Left ventricle myocardium superior (tissue), 1 donor: ENCODE measurements at regions not wholly inside any gene's neighbourhood (a gene's known extent, or its start where the extent isn't known, plus 50 kb on each side); places are given as distances from the start of the nearest gene placed in this dataset.

Experiments used
- ATAC-seq: fragments of 200-7000 bp; cut with Tn5 transposase; one replicate; pipeline ENCODE4 v1.9.1; 2020; ENCODE audit warnings: mild to moderate bottlenecking, moderate library complexity
- DNase-seq: peaks from one replicate; pipeline ENCODE4 v3.0.0-alpha.2; 2020
- intact Hi-C: fragments of 100-400 bp; cut with micrococcal nuclease; formaldehyde crosslinking; loops from one replicate; pipeline ENCODE4 v1.11.0; 2022
- donor health status: DM: no; HTN: yes; CAD: no; lungs with severe emphysema.

GRCh38 chr5:175214152-175214551 lies 229.8 kb downstream of the DRD1 start:
- DNase-seq = no peak
- ATAC-seq = no peak
- intact Hi-C loops = no loop called here

- DNase-seq (no peak), ATAC-seq (no peak)
- intact Hi-C loops = no loop called here
These were observed 231.8 kb downstream of the DRD1 start for GRCh38 chr5:175211956-175212756.

GRCh38 chr5:175207321-175208040 lies 236.5 kb downstream of the DRD1 start:
- intact Hi-C loops = no loop called here
- ATAC-seq (no peak), DNase-seq (no peak)

GRCh38 chr5:175206669-175207068 lies 237.3 kb downstream of the DRD1 start:
- ATAC-seq (no peak), DNase-seq (no peak)
- intact Hi-C loops = no loop called here

GRCh38 chr5:175202463-175203068 lies 241.4 kb downstream of the DRD1 start:
- no peak for DNase-seq
- no peak for ATAC-seq
- intact Hi-C loops = no loop called here

- intact Hi-C loops = no loop called here
- DNase-seq = no peak
- ATAC-seq = no peak
These were observed 242.6 kb downstream of the DRD1 start for GRCh38 chr5:175201393-175201792.

GRCh38 chr5:175195698-175196656 lies 248.0 kb downstream of the DRD1 start:
- no peak for ATAC-seq
- intact Hi-C loops = no loop called here
- DNase-seq = no peak

- ATAC-seq (no peak), DNase-seq (no peak)
- intact Hi-C loops = no loop called here
These were observed 262.7 kb downstream of the DRD1 start for GRCh38 chr5:175181331-175181730.

GRCh38 chr5:175170899-175171298 lies 273.1 kb downstream of the DRD1 start:
- intact Hi-C loops = no loop called here
- ATAC-seq (no peak), DNase-seq (no peak)

GRCh38 chr5:175168882-175169507 lies 275.0 kb downstream of the DRD1 start:
- DNase-seq = no peak
- no peak for ATAC-seq
- intact Hi-C loops = no loop called here

GRCh38 chr5:175166026-175166425 lies 278.0 kb downstream of the DRD1 start:
- intact Hi-C loops = no loop called here
- ATAC-seq = no peak
- no peak for DNase-seq

- DNase-seq (no peak), ATAC-seq (no peak)
- intact Hi-C loops = no loop called here
These were observed 280.3 kb downstream of the DRD1 start for GRCh38 chr5:175163586-175164275.

- no peak for DNase-seq
- ATAC-seq = no peak
- intact Hi-C loops = no loop called here
These were observed 281.9 kb downstream of the DRD1 start for GRCh38 chr5:175162036-175162435.

GRCh38 chr5:175159956-175160355 lies 284.0 kb downstream of the DRD1 start:
- no peak for ATAC-seq
- intact Hi-C loops = no loop called here
- no peak for DNase-seq

- ATAC-seq (no peak), DNase-seq (no peak)
- intact Hi-C loops = no loop called here
These were observed 295.3 kb downstream of the DRD1 start for GRCh38 chr5:175148636-175149172.

- ATAC-seq = no peak
- intact Hi-C loops = no loop called here
- no peak for DNase-seq
These were observed 297.2 kb downstream of the DRD1 start for GRCh38 chr5:175146733-175147132.

GRCh38 chr5:175141421-175141820 lies 302.6 kb downstream of the DRD1 start:
- ATAC-seq (no peak), DNase-seq (no peak)
- intact Hi-C loops = no loop called here

GRCh38 chr5:175133185-175133584 lies 310.8 kb downstream of the DRD1 start:
- ATAC-seq = no peak
- DNase-seq = no peak
- intact Hi-C loops = no loop called here
